GM12878 (cell line): ENCODE measurements at regions not wholly inside any gene's neighbourhood (a gene's known extent, or its start where the extent isn't known, plus 50 kb on each side); places are given as distances from the start of the nearest gene placed in this dataset.

Source experiments
- ATAC-seq: fragments of 200-7000 bp; cut with Tn5 transposase; 3 replicates; pipeline ENCODE4 v1.9.1; 2020; ENCODE audit warnings: mild to moderate bottlenecking, moderate library complexity
- BruUV-seq: library from RNA; stranded (reverse); fragments of 400-500 nt; replicated peaks from 2 replicates; lab custom pipeline; 2021; lab: Mats Ljungman, UMichigan
- CTCF ChIA-PET: fragments of 300-600 bp; sonication (Branson Sonifier 250); formaldehyde crosslinking; extraction: SDS; loops from one replicate; lab custom pipeline; 2021; ENCODE audit warnings: inconsistent platforms; lab: Yijun Ruan, JAX
- POLR2A ChIA-PET: fragments of 350-600 bp; formaldehyde crosslinking; extraction: SDS; loops from one replicate; lab custom pipeline; 2021; ENCODE audit warnings: inconsistent platforms; lab: Charles Lee
- RAD21 ChIA-PET: fragments of 300-600 bp; sonication (Branson Sonifier 250); formaldehyde crosslinking; loops from one replicate; lab custom pipeline; 2023; ENCODE audit warnings: antibody characterized with exemption; ENCODE audit not compliant: unreplicated experiment; lab: Charles Lee
- SMC1A ChIA-PET: fragments of 300-600 bp; sonication (Branson Sonifier 250); formaldehyde crosslinking; loops from one replicate; lab custom pipeline; 2023; ENCODE audit not compliant: unreplicated experiment, uncharacterized antibody; lab: Charles Lee
- DNase-seq: peaks from one replicate; pipeline ENCODE4 v3.0.0-alpha.2; 2011; ENCODE audit warnings: low read depth, low spot score
- FAIRE-seq: peaks from 3 replicates; lab custom pipeline; 2011; peaks lifted over from hg19 to GRCh38; lab: Jason Lieb, UNC
- H2AFZ ChIP-seq: 2 replicates; pipeline ENCODE4 v1.6.0; 2011; ENCODE audit warnings: low read depth, low read length, control low read depth; ENCODE audit not compliant: control insufficient read depth
- H3K27ac ChIP-seq: 2 replicates; pipeline ENCODE4 v1.5.1; 2011; ENCODE audit warnings: control low read depth; ENCODE audit not compliant: control insufficient read depth, insufficient read depth
- H3K27me3 ChIP-seq, 2 experiments: replicated peaks in 1 of 2; 2 replicates each; pipeline versions ENCODE4 v1.6.0 to v1.6.1; 2011; ENCODE audit warnings: low read length in 1 of 2; ENCODE audit not compliant: control insufficient read depth in 2 of 2, insufficient read depth in 2 of 2
- H3K36me3 ChIP-seq, 2 experiments: 2 replicates each; pipeline ENCODE4 v1.5.1; 2011; ENCODE audit warnings: low read length in 1 of 2; ENCODE audit not compliant: control insufficient read depth in 2 of 2, insufficient read depth in 2 of 2
- H3K4me1 ChIP-seq: 2 replicates; pipeline ENCODE4 v1.6.1; 2011; ENCODE audit warnings: mild to moderate bottlenecking, low read length, moderate library complexity, mixed read lengths; ENCODE audit not compliant: control insufficient read depth, insufficient read depth
- H3K4me2 ChIP-seq: 2 replicates; pipeline ENCODE4 v1.6.0; 2011; ENCODE audit warnings: control low read depth; ENCODE audit not compliant: control insufficient read depth, insufficient read depth
- H3K4me3 ChIP-seq: fragments of 200-600 bp; sonication (generic); 2 replicates; pipeline ENCODE4 v1.5.1; 2016
- H3K79me2 ChIP-seq: 2 replicates; pipeline ENCODE4 v1.6.0; 2011; ENCODE audit warnings: low read length; ENCODE audit not compliant: control insufficient read depth, insufficient read depth
- H3K9ac ChIP-seq: 2 replicates; pipeline ENCODE4 v1.8.0; 2011; ENCODE audit warnings: low read length, control low read depth, mixed read lengths; ENCODE audit not compliant: control insufficient read depth, insufficient read depth
- H3K9me3 ChIP-seq: replicated peaks from 3 replicates; pipeline ENCODE4 v1.5.1; 2011; ENCODE audit warnings: mild to moderate bottlenecking, low read length; ENCODE audit not compliant: control insufficient read depth, insufficient read depth
- H4K20me1 ChIP-seq: 2 replicates; pipeline ENCODE4 v1.6.0; 2011; ENCODE audit not compliant: control insufficient read depth, insufficient read depth
- CHD1 ChIP-seq: IDR thresholded peaks from 2 replicates; pipeline ENCODE4 v1.6.1; 2012; ENCODE audit warnings: low read depth, low read length, improper control_type of control experiment
- ESRRA ChIP-seq: IDR thresholded peaks from 2 replicates; pipeline ENCODE4 v1.6.1; 2012; ENCODE audit warnings: mild to moderate bottlenecking, low read length, improper control_type of control experiment
- HDAC2 ChIP-seq: fragments of 200-600 bp; sonication (generic); IDR thresholded peaks from 2 replicates; pipeline ENCODE4 v1.6.1; 2017
- HDAC6 ChIP-seq: fragments of 200-600 bp; sonication (generic); IDR thresholded peaks from one replicate; pipeline ENCODE4 v1.8.0; 2017; ENCODE audit warnings: antibody characterized with exemption; ENCODE audit not compliant: unreplicated experiment
- KDM1A ChIP-seq: fragments of 200-600 bp; sonication (generic); IDR thresholded peaks from 2 replicates; pipeline ENCODE4 v1.6.1; 2016; ENCODE audit warnings: borderline replicate concordance
- NBN ChIP-seq: fragments of 450-650 bp; IDR thresholded peaks from 2 replicates; pipeline ENCODE4 v1.6.1; 2016
- RUNX3 ChIP-seq: IDR thresholded peaks from 2 replicates; pipeline ENCODE4 v1.6.1; 2012; ENCODE audit warnings: low read length, inconsistent platforms
- SMAD1 ChIP-seq: fragments of 450-650 bp; IDR thresholded peaks from 2 replicates; pipeline ENCODE4 v1.6.1; 2018; ENCODE audit warnings: mild to moderate bottlenecking, low read depth; ENCODE audit not compliant: partially characterized antibody
- WGBS: methylation state at CpG from one replicate; pipeline ENCODE4 v1.1.6; 2016; ENCODE audit warnings: low lambda C conversion rate; ENCODE audit not compliant: insufficient replicate concordance, insufficient coverage; ENCODE audit errors: missing lambda C conversion rate; 5-methylcytosine and 5-hydroxymethylcytosine counted together
- in situ Hi-C: fragments of 300-500 bp; cut with MboI; formaldehyde crosslinking; loops from 9 replicates; pipeline ENCODE4 v1.14.3; 2018; ENCODE audit warnings: mixed read lengths
- intact Hi-C: fragments of 100-400 bp; cut with micrococcal nuclease; formaldehyde crosslinking; loops from one replicate; pipeline ENCODE4 v1.14.2; 2022; ENCODE audit not compliant: unreplicated experiment
- TF ChIP-seq, protein P1 (sequence below): fragments of 450-650 bp; IDR thresholded peaks from 2 replicates; pipeline ENCODE4 v1.6.1; 2017; ENCODE audit warnings: low read depth, mild to moderate bottlenecking, moderate library complexity
- TF ChIP-seq, protein P2 (sequence below): fragments of 450-650 bp; IDR thresholded peaks from 2 replicates; pipeline ENCODE4 v1.6.1; 2017; ENCODE audit warnings: mild to moderate bottlenecking, moderate library complexity

DNA sequence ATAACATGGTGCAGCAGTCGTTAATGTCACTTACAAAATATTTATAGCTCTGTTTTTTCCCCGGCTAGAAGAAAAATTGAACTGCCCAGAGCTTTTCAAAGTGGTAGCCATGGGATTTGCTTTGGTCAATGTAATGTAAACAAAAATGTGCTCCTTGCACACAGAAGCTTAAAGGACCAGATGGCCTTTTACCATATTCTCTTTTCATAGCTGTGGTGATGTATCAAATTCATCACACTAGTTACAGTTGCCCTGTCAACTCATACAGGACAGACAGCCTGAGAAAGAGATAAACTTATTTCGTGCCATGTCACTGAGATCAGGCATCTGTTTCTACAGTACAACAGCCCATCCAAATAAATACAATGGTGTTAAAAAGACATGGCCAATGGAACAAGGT is 368.1 kb upstream of the CDH19 start (continued):
- TF ChIP-seq, protein P1, sequence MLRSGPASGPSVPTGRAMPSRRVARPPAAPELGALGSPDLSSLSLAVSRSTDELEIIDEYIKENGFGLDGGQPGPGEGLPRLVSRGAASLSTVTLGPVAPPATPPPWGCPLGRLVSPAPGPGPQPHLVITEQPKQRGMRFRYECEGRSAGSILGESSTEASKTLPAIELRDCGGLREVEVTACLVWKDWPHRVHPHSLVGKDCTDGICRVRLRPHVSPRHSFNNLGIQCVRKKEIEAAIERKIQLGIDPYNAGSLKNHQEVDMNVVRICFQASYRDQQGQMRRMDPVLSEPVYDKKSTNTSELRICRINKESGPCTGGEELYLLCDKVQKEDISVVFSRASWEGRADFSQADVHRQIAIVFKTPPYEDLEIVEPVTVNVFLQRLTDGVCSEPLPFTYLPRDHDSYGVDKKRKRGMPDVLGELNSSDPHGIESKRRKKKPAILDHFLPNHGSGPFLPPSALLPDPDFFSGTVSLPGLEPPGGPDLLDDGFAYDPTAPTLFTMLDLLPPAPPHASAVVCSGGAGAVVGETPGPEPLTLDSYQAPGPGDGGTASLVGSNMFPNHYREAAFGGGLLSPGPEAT: no peak

DNA sequence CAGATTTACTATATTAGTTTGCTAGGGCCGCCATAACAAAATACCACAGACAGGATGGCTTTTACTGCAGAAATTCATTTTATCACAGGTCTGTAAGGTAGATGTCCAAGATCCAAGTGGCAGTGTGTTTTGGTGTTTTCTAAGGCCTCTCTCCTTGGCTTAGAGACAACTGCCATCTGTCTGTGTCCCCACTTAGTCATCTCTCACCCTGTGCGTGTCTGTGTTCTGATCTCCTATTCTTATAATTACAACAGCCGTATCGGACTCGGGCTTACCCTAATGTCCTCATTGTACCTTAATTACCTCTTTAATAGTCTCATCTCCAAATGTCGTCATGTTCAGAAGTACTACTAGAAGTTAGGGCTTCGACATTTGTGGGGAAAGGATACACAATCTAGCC is 362.3 kb upstream of the CDH19 start:
- ChIA-PET POLR2A (no interaction called here), CTCF (no interaction called here), SMC1A (no interaction called here), RAD21 (no interaction called here)
- H3K9ac ChIP-seq: no peak overlapping the region
- H2AFZ ChIP-seq: no peak overlapping the region
- in situ Hi-C loops: no loop called here
- no peak overlapping the region for H3K27ac ChIP-seq
- no peaks in the 10 kb centered on the region for H3K79me2 ChIP-seq
- DNase-seq (no peak), ATAC-seq (no peak), FAIRE-seq (no peak)
- no peaks in the 10 kb centered on the region for H4K20me1 ChIP-seq
- intact Hi-C loops: no loop called here
- H3K4me1 ChIP-seq: no peaks in the 10 kb centered on the region
- no peak overlapping the region for H3K4me3 ChIP-seq
- no peaks in the 10 kb centered on the region for H3K27me3 ChIP-seq
- no peaks in the 10 kb centered on the region for H3K9me3 ChIP-seq
- no TSS peak for BruUV-seq
- no peaks in the 10 kb centered on the region for H3K36me3 ChIP-seq
- no peak overlapping the region for H3K4me2 ChIP-seq
- 59% methylated on average over 7 of the region's 7 CpGs for WGBS
- TF ChIP-seq HDAC6 (no peak), ESRRA (no peak), CHD1 (no peak), SMAD1 (no peak), RUNX3 (no peak), KDM1A (no peak), HDAC2 (no peak), NBN (no peak)
- TF ChIP-seq, protein P2, sequence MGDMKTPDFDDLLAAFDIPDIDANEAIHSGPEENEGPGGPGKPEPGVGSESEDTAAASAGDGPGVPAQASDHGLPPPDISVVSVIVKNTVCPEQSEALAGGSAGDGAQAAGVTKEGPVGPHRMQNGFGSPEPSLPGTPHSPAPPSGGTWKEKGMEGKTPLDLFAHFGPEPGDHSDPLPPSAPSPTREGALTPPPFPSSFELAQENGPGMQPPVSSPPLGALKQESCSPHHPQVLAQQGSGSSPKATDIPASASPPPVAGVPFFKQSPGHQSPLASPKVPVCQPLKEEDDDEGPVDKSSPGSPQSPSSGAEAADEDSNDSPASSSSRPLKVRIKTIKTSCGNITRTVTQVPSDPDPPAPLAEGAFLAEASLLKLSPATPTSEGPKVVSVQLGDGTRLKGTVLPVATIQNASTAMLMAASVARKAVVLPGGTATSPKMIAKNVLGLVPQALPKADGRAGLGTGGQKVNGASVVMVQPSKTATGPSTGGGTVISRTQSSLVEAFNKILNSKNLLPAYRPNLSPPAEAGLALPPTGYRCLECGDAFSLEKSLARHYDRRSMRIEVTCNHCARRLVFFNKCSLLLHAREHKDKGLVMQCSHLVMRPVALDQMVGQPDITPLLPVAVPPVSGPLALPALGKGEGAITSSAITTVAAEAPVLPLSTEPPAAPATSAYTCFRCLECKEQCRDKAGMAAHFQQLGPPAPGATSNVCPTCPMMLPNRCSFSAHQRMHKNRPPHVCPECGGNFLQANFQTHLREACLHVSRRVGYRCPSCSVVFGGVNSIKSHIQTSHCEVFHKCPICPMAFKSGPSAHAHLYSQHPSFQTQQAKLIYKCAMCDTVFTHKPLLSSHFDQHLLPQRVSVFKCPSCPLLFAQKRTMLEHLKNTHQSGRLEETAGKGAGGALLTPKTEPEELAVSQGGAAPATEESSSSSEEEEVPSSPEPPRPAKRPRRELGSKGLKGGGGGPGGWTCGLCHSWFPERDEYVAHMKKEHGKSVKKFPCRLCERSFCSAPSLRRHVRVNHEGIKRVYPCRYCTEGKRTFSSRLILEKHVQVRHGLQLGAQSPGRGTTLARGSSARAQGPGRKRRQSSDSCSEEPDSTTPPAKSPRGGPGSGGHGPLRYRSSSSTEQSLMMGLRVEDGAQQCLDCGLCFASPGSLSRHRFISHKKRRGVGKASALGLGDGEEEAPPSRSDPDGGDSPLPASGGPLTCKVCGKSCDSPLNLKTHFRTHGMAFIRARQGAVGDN: no peak
- TF ChIP-seq, all 136 proteins: peak for 0
